Dedifferentiated amniotic fluid mesenchymal stem cell (primary cell): ENCODE measurements at regions not wholly inside any gene's neighbourhood (a gene's known extent, or its start where the extent isn't known, plus 50 kb on each side); places are given as distances from the start of the nearest gene placed in this dataset.

Source experiments
- DNase-seq: peaks from one replicate; pipeline ENCODE4 v3.0.0-alpha.2; 2016; ENCODE audit errors: extremely low spot score

DNA sequence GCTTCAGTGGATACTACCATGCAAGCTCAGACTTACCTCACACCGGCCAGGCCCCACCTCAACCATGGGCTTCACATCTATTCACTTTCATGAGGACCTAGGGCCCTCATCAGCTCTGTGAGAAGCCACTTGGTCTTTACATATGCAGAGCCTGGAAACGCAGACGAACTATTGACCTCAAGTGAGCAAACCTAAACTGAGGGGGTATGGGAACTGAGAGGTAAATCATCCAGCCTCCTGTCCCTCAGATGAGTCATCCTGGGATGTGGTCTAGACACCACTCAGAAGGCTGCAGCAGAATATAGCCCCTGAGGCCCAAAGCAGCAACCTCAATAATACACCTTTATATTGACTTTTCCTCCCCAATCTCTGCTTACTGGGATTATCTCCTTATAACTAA lies 578.0 kb downstream of the INSC start:
- DNase-seq: no peak

DNA sequence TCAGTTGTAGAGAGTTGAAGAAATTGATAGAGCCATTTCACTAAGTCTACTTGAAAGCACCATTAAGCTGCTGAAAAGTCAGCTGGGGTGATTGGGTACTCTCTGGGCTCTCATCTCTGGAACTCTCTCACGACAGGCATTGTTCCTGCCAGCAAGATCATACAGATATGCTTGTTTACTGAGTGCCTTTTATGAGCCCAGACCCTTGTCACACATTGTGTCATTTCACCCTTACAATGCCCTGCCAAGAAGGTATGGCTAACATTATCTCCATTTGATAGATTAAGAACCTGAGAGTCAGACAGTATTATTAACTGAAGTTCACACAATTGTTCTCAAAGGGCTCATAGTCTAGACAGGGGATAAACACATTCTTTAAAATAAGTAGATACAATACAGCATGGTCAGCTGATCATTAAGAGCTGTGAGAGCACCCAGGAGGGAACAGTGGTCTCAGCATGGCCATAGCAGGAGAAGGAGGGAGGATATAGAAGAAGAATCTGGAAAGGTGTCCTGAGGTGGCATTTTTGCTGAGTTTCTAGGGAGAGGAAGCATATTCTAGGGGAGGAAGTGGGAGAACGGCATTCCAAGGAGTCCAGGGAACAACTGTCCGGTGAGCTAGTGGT lies 580.5 kb downstream of the INSC start:
- no peak for DNase-seq

DNA sequence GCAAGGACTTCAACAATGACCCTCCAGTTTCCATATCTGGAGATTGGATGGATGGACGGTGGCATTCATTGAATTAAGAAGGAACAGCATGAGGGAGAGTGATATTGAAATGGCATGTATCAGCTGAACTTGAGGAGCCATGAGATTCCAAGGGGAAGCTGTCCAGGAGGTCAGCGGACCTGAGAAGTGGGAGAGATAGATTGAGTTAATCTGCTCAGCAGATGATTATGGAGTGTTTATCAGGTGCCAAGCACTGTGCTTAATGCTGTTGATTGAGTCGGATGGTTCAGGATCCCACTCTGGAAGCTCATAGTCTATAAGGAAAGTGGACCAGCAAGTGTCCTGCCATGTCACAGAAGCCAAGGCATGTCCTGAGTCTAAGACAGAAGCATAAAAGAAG lies 581.3 kb downstream of the INSC start:
- DNase-seq: no peak

DNA sequence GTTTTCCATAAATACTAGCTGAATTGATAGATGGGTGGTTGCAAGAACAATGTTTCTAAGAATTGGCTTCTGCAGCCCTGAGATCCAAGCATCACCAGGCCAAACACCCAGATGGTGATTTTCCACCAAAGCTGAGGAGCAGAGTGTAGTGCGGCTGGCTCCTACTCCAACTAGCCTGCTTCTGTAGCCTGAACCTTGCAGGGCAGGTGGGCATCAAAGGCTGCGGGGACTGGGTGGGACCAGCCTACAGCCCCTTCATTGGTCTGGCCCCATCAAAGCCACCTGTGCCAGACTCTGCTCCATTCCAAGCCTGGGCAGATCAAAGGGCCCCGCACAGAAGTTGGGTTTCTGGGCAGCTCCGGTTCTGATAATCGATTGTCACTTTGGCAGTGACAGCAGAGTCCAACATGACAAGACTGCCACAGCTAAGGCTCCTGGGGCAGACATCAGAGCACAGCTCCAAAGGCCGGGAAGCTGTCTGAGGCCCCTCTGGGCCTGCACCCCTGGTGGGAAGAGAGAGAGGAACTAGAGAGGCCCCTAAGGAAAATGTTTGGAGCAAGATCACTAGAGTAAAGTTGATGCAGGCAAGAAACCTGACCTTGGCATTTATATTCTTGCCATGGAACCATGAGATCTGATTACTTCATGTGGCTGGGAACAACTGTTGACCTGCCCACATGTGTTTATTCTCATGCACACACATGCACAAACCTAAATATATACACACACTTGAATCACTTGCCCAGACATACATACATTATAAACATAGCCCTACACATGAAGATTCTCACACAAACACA lies 582.9 kb downstream of the INSC start:
- DNase-seq: no peak

DNA sequence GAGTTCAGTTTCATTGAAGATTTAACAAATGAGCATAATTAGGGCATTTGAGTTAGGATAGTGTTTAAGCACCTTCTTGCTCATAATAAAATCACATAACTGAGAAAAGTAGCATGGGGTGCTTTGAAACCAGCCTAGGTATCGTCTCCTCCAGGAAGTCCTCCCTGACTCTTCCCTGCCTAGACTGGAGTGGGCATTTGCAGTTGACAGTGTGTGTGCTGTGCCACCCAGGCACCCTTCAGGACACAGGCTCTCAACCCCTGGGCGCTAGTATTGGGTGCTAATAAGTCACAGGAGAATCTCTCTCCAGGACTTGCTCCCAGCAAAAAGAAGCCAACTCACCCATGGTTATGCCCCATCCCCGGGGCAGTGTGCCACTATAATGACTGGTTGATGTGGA lies 584.1 kb downstream of the INSC start:
- DNase-seq: no peak

DNA sequence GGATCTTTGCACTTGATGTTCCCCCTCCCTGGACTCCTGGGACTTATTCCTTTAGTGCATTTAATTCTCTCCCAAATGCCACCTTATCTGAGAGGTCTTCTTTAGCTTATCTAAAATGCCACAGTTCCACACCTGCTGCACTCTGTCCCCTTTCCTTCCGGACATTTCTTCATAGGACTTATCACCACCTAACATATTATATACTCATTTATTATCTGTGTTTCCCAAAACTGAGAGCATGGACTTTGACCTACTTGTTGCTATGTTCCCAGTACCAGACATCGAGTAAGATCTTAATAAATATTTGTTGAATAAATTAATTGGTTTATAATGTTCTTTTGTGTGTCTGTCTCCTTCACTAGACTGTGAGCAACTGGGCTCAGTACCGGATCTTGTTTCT lies 585.3 kb downstream of the INSC start:
- no peak for DNase-seq

DNA sequence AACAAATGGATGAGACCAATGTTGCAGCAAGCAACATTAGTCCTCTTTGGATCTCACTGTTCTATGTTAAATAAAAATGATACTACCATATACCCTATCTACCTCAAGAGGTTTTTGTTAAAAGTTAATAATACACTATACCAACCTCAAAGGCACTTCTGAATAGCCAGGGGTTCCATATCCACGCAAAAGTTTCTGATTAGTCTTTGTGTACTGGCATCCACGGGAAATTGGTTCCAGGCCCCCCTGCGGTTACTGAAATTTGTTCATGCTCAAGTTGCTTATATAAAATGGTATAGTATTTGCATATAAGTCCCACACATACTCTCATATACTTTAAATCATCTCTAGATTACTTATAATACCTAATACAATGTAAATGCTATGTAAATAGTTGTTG lies 585.7 kb downstream of the INSC start:
- DNase-seq: no peak

DNA sequence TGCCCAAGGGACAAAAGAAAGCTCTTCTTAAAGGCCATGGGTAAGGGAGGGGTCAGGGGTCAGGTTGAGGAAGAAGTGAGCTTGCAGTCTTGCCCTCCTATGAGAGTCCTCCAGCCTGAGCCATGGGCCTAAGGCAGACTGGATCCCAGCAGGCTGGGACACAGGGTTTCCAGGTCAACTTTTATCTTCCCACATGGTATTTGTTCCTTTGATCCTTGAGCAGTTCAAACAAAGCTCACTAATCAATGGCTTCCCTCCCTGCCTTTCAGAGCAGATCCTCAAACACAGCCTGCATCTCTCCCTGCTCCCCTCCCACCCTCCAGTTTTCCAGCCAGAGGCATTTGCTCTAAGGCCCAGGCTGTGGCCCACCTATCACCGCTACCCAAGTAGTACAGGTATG lies 589.3 kb downstream of the INSC start:
- no peak for DNase-seq

DNA sequence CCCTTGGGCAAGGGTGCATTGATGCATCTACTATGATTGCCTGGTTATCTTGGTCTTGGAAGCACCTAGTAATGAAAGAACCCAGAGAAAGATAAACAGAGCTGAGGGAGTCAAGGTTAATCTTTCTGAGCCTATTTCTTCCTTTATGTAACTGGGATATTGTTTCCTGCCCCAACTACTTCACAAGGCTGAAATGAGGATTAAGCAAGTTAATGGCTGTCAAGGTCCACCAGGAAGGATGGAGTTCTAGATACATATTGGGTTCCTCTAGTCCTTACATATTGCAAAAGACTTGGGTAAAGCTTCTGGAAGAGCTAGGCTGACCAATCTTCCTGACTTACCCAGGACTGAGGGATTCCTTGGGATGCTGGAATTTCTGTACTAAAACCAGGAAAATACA lies 589.8 kb downstream of the INSC start:
- DNase-seq: no peak

DNA sequence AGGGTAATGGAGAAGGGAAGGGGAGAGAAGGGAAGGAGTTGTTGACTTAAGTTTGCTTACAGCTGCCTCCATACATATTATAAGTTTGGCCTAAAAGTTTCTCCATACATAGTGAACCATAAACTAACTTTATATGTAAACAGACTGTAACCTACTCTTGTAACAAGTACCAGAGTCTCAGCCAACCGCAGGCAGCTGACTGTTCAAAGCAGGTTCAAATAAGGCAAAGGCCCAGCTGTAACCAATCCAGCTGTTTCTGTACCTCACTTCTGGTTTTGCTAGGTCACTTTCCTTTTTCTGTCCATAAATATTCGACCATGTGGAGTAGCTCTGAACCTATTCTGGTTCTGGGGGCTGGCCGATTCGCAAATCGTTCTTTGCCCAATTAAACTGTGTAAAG lies 591.2 kb downstream of the INSC start:
- DNase-seq: no peak

DNA sequence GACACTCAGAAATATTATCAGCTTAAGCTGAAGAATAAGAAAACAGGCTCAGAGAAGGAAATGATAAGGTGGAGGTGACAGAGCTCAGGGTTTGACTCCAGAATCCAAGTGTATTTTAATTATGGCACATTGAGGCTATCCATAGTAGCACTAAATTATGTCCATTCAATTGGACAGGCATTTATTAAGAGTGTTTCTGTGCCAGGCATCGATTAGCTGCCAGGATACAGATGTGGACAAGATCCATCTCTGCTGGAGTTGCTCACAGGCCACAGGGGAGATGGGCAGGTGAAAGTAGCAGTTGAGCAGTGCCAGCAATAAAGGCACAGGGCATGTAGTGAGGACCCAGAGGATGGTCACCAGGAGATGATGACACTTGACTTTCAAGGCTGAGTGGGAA lies 592.5 kb downstream of the INSC start:
- no peak for DNase-seq

DNA sequence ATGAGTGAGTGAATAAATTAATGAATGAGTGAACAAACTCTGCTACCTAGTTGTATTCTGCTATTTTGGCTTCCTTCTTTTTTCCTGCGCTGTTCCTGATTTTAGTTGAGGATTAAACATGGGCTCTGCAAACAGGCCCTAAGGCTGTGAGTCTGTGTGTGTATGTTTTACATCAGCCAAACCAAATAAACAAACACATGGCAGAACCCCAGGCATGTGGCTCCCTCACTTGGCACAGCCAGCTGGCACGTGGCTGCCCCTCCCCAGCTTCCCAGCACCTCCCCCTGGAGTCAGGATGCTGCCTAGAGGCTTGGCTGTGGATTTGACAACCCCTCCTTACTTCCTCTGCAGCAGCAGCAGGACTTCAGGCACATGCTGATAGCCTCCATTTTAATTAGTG lies 593.2 kb downstream of the INSC start:
- peak; percentile 97 for DNase-seq

DNA sequence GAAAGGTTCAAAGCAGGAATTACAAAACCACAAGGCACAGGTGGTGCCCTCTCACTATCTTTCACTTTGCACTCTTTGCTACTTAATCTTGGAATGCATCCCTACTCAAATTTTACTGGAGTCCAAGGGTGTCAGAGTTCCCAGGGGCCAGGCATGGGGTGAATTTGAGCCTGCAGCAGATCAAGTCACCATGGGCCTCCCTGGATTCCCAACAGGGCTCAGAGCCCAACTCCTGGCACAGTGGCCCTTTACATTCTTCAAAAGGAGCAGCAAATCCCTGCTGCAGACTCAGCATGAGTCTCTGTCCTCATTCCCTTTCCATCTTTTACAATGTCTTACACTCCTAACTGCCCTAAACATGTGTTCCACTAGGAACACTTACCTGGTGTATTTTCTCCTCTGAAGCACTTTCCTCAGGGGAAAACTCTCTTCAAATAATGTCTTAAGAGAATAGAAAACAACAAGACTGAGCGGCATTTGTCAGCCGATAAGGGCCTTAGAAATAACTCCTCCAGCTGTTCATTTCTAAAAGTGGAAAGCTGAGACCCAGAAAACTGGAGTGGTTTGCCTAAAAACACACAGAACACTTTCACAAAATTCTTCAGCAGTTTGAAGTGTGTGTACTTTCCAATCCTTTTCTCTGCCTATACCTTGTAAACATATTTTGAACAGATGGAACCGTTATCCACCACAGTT lies 596.0 kb downstream of the INSC start:
- DNase-seq: no peak

DNA sequence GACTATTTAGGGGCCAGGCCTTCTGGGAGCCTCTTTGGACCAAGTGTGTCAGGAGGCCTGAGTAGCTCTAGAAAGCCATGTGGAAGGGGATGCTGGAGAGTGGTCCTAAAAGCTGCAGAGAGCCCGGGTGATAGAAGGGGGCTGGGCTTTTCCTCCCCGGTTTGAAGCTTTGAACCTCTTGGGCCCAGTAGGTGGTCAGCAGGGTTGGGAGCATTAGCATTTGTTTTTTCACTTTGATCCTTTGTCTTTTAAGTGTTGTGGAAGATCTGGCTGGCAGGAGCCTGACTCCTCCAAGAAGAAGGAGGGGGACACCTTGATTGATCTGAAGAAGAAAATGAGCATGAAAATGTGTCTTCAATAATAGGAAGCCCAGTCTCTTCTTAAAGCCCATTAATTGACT lies 596.6 kb downstream of the INSC start:
- DNase-seq: no peak

DNA sequence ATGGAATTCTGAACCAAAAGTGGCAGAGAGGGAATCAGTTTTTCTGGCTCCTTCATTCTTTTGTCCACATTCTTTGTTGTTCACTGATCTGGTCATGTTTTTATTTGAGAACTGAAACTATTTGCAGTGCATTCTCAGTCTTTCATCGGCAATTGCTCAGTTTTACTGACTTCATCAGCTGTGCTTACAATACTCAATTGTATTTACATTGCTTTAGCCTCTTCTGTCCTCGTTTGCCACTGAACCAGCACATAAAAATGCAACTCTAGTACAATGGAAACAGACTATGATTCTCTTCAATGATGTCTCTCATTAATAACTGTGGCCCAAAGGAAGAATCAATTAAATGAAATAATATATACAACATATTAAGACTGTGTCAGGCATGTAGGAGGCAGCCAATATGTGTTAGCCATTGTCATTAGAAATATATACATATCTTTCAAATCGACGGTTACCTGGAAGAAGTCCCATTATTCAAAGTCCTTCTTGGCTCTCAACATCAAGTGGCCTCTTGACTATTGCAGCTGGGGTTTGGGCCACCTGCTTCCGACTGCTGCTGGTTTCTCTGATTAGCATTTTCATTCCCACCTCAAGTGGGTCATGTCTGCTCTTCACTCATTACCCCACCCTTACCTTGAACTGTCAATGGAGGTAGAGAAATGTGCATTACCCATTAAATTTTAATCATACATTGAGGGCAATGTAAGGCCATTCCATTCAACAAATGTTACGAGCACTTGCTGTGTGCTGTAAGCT lies 600.1 kb downstream of the INSC start:
- DNase-seq: peak; percentile 25

DNA sequence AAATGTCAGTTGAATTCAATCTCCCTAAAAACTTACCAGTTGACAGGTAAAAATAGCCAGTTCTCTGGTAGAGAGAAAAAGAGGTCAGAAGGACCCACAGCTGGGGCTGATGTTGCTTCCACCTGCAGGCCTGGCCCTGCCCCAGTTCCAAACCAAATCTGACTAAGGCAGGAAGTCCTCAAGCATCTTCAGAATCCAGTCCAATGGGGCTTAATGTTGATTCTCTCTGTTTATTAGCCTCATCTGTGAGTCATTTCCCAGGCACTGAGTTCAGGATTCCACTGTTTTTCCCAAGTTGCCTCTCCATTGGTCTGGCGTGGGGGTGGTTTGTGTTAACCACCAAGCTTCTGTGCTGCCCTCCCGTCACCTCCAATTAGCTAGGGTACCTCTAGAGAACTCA lies 601.8 kb downstream of the INSC start:
- DNase-seq: no peak

DNA sequence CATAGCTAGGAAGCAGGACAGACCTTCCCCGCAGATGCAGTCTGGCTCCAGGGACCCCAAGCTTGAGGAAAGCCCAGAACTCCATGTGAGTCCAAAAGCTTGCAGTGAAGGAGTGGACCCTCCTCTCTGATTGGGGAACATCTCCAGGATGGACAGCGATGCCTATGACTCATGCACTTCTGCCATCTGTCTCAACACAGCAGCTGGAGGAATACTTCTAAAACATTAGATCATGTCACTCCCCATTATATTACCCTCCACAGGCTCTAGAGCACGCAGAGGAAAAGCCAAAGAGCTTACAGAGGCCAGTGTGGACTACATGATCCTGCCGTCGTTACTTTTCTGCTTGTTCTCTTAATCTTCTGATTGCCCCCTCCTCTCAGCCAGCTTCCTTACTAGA lies 605.7 kb downstream of the INSC start:
- no peak for DNase-seq

DNA sequence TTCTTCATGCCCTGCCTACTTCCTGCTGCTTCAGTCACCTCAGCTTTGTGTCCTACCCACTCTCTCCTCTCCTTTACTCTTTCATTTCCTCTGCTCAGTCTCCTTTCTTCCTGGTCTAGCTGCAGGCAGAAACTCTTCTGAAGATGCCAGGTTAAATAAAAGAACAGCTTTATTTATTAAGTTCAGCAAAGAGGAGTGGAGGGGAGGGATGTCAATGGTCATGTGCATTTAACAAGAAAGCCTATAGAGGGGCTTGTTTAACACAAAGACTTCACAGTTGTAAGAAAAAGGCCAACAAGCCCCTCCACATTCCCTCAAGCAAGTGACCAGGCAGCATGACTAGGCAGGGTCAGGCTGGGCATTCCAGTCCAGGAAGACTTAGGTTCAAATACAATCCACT lies 609.2 kb downstream of the INSC start:
- DNase-seq: no peak

DNA sequence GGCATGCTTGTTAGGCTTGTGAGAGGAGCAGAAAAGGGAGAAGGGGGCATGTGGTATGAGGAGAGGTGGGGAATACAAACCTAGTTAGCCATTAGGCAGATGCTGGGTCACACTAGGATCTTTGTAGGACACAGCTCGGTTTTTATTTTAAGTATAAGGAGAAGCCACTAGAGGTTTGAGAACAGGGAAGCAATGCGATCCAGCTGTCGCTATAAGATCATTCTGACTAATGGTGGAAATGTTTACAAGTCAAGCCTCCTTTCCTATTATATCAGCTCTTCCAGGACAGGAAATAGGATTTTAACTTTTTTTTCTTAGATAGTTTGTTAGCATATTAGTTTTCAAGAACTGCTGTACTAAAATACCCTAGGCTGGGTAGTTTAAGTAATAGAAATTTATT lies 609.9 kb downstream of the INSC start:
- no peak for DNase-seq

DNA sequence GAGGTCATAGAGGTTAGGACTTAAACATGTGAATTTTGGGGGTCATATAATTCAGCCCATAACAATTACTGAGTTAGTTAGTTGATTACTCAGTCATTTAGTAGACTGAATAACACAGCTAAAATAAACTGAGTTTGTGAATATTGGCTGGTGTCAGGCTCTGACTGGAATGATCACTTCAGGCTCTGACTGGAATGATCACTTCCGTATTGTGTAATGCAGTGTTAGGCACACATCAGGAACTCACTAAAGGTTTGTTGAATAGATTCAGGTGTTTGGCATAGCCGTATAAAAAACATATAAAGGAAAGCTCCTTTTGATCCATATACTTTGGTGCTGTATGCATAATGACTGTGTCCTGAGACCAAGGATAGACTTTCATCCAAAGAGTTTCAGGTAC lies 610.5 kb downstream of the INSC start:
- DNase-seq: no peak

DNA sequence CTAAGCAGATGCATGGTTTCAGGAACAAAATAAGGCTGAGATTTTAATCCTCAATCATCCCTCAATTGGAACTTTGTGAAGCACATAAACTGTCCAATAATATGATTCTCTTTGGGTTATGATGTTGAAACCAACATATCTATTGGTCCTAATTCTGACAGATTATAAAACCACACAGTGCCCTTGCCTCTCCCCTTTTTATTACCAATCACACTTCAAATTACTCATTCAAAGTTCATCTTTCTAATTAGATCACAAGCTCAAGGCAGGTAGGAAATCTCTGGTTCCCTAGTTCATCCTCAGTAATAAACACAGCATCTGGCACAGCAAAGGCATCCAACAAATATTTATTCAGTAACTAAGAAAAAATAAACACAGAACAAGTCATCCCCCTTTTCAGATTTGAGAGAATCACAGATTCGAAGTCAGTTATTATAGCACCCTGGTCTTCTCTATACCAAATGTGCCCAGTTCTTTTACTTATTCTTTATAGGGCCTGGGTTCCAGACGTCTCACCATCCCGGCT lies 611.6 kb downstream of the INSC start:
- no peak for DNase-seq

DNA sequence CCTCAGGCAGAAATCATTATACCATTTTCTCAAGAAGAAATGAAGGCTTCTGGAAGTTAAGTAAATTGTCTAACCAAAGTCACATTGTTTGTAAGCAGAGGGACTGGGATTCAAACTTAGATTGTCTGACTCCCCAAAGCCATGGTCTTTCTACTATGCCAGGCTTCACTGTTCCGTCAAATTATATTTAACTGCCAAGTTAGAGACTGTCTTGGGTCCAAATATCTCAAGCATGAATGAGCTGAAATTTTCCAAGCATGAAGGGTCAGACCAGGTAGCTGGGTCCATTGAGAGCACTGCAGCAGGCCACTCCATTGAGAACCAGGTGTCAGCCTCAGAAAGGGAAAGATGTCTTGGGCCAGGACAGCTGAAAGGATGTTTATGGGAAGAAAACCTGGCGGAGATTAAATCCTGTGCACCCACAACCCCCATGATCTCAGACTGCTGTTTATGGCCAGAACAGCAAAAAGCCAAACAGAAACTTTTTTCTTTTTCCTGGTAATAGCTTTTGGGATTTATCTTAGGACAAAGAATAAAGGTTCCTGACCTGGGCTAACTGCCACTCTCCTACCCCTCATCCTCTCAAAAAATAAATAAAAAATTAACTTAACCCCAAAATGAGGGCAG lies 612.3 kb downstream of the INSC start:
- DNase-seq: no peak
